ENCODE measurements at regions not wholly inside any gene's neighbourhood (a gene's known extent, or its start where the extent isn't known, plus 50 kb on each side); places are given as distances from the start of the nearest gene placed in this dataset.

DNA sequence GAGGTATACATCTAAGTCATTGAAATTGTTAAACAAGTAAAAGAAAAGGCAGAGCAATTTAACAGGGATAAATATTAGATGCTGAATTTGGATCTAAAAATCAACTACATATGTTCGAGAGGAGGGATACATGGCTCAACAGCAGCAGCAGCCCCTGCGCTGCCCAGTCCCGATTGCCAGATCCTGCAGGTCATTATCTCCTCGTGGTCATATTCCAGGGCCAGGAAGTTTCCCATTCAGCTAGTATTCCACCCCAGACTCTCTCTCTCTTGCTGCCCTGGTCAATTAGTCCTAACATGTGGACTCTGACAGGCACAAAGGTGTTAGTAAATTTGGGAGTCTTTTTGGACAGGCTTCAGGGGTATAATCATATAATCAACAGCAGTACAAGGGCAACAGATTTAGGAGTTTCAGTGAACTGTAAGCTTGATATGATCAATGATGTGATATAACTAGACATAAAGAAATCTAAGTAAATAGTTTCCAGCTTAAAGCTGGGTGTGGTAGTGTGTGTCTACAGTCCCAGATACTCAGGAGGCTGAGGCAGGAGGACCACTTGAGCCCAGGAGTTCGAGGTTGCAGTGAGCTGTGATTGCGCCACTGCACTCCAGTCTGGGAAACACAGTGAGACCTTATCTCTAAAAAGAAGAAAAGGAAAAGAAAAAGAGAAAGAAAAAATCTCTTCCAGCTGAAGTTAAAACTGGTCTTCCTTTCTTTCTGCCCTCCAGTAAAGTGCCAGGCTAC lies 96.5 kb upstream of the MED13 start:
- TF ChIP-seq, protein P1, sequence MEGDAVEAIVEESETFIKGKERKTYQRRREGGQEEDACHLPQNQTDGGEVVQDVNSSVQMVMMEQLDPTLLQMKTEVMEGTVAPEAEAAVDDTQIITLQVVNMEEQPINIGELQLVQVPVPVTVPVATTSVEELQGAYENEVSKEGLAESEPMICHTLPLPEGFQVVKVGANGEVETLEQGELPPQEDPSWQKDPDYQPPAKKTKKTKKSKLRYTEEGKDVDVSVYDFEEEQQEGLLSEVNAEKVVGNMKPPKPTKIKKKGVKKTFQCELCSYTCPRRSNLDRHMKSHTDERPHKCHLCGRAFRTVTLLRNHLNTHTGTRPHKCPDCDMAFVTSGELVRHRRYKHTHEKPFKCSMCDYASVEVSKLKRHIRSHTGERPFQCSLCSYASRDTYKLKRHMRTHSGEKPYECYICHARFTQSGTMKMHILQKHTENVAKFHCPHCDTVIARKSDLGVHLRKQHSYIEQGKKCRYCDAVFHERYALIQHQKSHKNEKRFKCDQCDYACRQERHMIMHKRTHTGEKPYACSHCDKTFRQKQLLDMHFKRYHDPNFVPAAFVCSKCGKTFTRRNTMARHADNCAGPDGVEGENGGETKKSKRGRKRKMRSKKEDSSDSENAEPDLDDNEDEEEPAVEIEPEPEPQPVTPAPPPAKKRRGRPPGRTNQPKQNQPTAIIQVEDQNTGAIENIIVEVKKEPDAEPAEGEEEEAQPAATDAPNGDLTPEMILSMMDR (conservative IDR thresholded peaks at IDR 0.05), result no peak

DNA sequence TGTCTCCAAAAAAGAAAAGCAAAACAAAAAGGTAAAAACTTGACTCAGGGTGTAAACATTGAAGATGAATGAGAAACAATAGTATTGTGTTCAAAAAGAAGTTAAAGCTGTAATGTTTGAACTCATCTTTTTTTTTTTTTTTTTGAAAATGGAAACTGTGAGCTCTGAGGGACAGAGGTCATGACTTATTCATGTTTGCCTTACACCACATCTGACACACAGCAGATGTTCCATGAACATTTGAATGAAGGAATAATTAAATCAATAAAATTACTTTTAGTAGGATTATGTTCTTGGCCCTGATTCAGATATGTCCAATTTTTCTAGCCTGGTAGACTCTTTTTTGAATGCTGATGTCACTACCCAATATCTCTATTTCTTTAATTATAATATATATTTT lies 95.7 kb upstream of the MED13 start:
- TF ChIP-seq, protein P1 (conservative IDR thresholded peaks at IDR 0.05), result no peak
- Mint-ChIP-seq H3K27ac (no peak overlapping the region), H3K9me3 (no peaks in the 10 kb centered on the region), H3K36me3 (no peaks in the 10 kb centered on the region), H3K4me1 (ENCODE audit: unreplicated experiment) (peaks cover 9% of the 10 kb centered on the region), H3K4me3 (no peak overlapping the region), H3K27me3 (no peaks in the 10 kb centered on the region)
- DNase-seq (ENCODE audit: extremely low spot score, unreplicated experiment), result no peak

More for the DNA sequence above, 96.5 kb upstream of the MED13 start:
- no peaks in the 10 kb centered on the region for H3K27me3 Mint-ChIP-seq
- DNase-seq (ENCODE audit: extremely low spot score, unreplicated experiment), result no peak
- no peak overlapping the region for H3K4me3 Mint-ChIP-seq
- H3K4me1 Mint-ChIP-seq (ENCODE audit: unreplicated experiment), result peaks cover 9% of the 10 kb centered on the region
- no peaks in the 10 kb centered on the region for H3K9me3 Mint-ChIP-seq
- H3K27ac Mint-ChIP-seq, result no peak overlapping the region
- no peaks in the 10 kb centered on the region for H3K36me3 Mint-ChIP-seq

DNA sequence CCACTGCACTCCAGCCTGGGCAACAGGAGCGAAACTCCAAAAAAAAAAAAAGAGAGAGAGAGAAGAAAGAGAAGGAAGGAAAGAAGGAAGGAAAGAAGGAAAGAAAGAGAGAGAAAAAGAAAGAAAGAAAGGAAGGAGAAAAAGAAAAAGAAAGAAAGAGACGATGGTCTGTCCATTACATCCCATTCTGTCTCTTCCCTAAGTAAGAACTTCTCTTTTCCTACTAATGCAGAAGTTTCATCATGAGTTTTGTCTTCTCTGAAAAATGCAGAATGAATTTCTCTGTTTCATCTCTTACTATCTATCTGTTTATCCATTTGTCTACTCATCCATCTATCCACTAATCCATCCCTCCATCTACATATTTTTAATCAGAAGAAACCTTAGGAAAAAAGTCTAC lies 94.9 kb upstream of the MED13 start:
- no peak for DNase-seq (ENCODE audit: extremely low spot score, unreplicated experiment)
- no peaks in the 10 kb centered on the region for H3K27me3 Mint-ChIP-seq
- peaks cover 4% of the 10 kb centered on the region for H3K4me1 Mint-ChIP-seq (ENCODE audit: unreplicated experiment)
- H3K9me3 Mint-ChIP-seq, result no peaks in the 10 kb centered on the region
- TF ChIP-seq, protein P1 (conservative IDR thresholded peaks at IDR 0.05), result no peak
- H3K36me3 Mint-ChIP-seq, result no peaks in the 10 kb centered on the region
- H3K27ac Mint-ChIP-seq, result no peak overlapping the region
- no peak overlapping the region for H3K4me3 Mint-ChIP-seq

DNA sequence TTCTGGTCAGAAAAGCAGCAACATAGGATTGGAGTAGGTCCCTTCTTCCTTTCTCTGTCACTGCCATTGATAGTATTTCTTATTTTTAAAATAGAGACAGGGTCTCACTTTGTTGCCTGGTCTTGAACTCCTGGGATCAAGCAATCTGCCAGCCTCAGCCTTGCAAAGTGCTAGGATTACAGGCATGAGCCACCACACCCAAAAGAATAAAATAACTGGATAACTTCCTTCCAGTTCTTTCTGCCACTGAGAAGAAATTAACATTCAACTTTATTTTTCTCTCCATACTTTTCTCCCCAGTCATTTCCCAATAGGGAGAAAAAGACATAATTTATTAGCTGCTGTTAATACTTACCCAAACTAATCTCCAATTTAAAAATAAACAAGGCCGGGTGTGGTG lies 91.9 kb upstream of the MED13 start:
- no peaks in the 10 kb centered on the region for H3K27me3 Mint-ChIP-seq
- no peaks in the 10 kb centered on the region for H3K9me3 Mint-ChIP-seq
- H3K27ac Mint-ChIP-seq, result no peak overlapping the region
- no peaks in the 10 kb centered on the region for H3K36me3 Mint-ChIP-seq
- no peak for DNase-seq (ENCODE audit: extremely low spot score, unreplicated experiment)
- no peak overlapping the region for H3K4me3 Mint-ChIP-seq
- TF ChIP-seq, protein P1 (conservative IDR thresholded peaks at IDR 0.05), result no peak
- H3K4me1 Mint-ChIP-seq (ENCODE audit: unreplicated experiment), result no peaks in the 10 kb centered on the region

DNA sequence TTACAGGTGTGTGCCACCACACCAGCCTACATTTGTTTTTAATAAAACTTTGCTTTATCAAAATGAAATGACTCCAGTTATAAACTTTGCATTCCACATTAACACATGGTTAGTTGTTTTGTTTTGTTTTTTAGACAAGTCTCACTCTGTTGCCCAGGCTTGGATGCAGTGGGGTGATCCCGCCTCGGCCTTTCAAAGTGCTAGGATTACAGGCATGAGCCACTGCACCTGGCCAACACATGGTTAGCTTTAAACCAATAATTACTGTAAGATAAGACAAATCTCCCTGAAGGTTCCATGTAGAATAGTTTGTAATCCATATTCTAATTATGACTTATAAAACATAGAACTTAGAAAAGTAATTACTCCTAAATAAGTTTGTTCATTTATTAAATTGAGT lies 89.8 kb upstream of the MED13 start:
- no peak for DNase-seq (ENCODE audit: extremely low spot score, unreplicated experiment)
- no peaks in the 10 kb centered on the region for H3K27me3 Mint-ChIP-seq
- H3K27ac Mint-ChIP-seq, result no peak overlapping the region
- no peak overlapping the region for H3K4me3 Mint-ChIP-seq
- TF ChIP-seq, protein P1 (conservative IDR thresholded peaks at IDR 0.05), result no peak
- H3K36me3 Mint-ChIP-seq, result no peaks in the 10 kb centered on the region
- H3K4me1 Mint-ChIP-seq (ENCODE audit: unreplicated experiment), result no peaks in the 10 kb centered on the region
- no peaks in the 10 kb centered on the region for H3K9me3 Mint-ChIP-seq

Data from type B pancreatic cell (in vitro differentiated cells).